Left ventricle myocardium inferior (tissue), 1 donor: ENCODE measurements at regions not wholly inside any gene's neighbourhood (a gene's known extent, or its start where the extent isn't known, plus 50 kb on each side); places are given as distances from the start of the nearest gene placed in this dataset.
A peak's percentile ranks its signal among the peaks of the same experiment; 100 is the strongest.
"Not testable (repeated sequence)": the region's sequence is repeated elsewhere in the genome, so short reads cannot be mapped to it uniquely, and the experiment has no call there.

Experiments
- DNase-seq: peaks from one replicate; pipeline ENCODE4 v3.0.0-alpha.2; 2020
- H3K27ac ChIP-seq: fragments of 200-600 bp; replicated peaks from 2 replicates; pipeline ENCODE4 v1.8.0; 2021
- H3K27me3 ChIP-seq: fragments of 200-600 bp; 2 replicates; pipeline ENCODE4 v1.8.0; 2021; ENCODE audit warnings: low read depth
- H3K36me3 ChIP-seq: fragments of 200-600 bp; 2 replicates; pipeline ENCODE4 v1.8.0; 2021
- H3K4me1 ChIP-seq: fragments of 200-600 bp; 2 replicates; pipeline ENCODE4 v1.8.0; 2021
- H3K4me3 ChIP-seq: fragments of 200-600 bp; 2 replicates; pipeline ENCODE4 v1.8.0; 2021; ENCODE audit warnings: mild to moderate bottlenecking, moderate library complexity
- H3K9me3 ChIP-seq: fragments of 200-600 bp; replicated peaks from 2 replicates; pipeline ENCODE4 v1.8.0; 2021
- CTCF ChIP-seq: fragments of 200-600 bp; IDR thresholded peaks from 2 replicates; pipeline ENCODE4 v1.8.0; 2021; ENCODE audit warnings: antibody characterized with exemption, mild to moderate bottlenecking, borderline replicate concordance
- intact Hi-C: fragments of 100-400 bp; cut with micrococcal nuclease; formaldehyde crosslinking; loops from one replicate; pipeline ENCODE4 v1.11.0; 2022
- donor health status: DM: no; HTN: yes; CAD: no; lungs with severe emphysema.

- Histone ChIP-seq H3K4me3 (no peak overlapping the region), H3K27me3 (no peaks in the 10 kb centered on the region), H3K27ac (no peak overlapping the region), H3K4me1 (no peaks in the 10 kb centered on the region), H3K36me3 (no peaks in the 10 kb centered on the region), H3K9me3 (no peaks in the 10 kb centered on the region)
- no peak for TF ChIP-seq CTCF
- intact Hi-C loops, result no loop called here
- DNase-seq, result no peak
Measured at GRCh38 chr7:66521675-66522074, 107.0 kb upstream of the KCTD7 start.

DNA sequence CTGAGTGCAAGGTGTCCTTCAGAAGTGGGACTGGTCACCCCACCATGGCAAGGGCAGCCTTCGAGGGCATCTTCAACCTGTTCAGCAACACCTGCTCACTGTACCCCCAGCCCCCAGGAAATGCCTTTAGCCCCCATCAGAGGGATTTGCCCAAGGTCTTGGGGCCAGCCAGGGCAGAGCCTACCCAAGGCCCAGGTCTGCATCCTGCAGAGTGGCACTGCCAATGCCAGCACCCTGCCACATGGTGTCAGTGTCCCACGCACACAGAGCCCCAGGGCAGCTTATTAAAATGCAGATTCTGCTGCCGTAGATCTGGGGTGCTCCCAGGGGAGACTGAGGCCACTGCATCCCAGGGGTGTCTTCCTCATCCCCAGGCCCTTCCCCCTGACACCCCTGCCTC, 106.2 kb upstream of the KCTD7 start:
- peak; percentile 50 for TF ChIP-seq CTCF
- intact Hi-C loops, result no loop called here
- DNase-seq, result no peak
- Histone ChIP-seq H3K4me1 (no peaks in the 10 kb centered on the region), H3K27ac (no peak overlapping the region), H3K36me3 (no peaks in the 10 kb centered on the region), H3K27me3 (no peaks in the 10 kb centered on the region), H3K9me3 (no peaks in the 10 kb centered on the region), H3K4me3 (no peak overlapping the region)

GRCh38 chr7:66523409-66523808, 105.3 kb upstream of the KCTD7 start:
- no peaks in the 10 kb centered on the region for H3K9me3 ChIP-seq
- DNase-seq, result no peak
- H3K27me3 ChIP-seq, result no peaks in the 10 kb centered on the region
- H3K4me1 ChIP-seq, result no peaks in the 10 kb centered on the region
- H3K36me3 ChIP-seq, result no peaks in the 10 kb centered on the region
- TF ChIP-seq CTCF, result no peak
- H3K4me3 ChIP-seq, result no peak overlapping the region
- H3K27ac ChIP-seq, result no peak overlapping the region
- intact Hi-C loops, result no loop called here

DNA sequence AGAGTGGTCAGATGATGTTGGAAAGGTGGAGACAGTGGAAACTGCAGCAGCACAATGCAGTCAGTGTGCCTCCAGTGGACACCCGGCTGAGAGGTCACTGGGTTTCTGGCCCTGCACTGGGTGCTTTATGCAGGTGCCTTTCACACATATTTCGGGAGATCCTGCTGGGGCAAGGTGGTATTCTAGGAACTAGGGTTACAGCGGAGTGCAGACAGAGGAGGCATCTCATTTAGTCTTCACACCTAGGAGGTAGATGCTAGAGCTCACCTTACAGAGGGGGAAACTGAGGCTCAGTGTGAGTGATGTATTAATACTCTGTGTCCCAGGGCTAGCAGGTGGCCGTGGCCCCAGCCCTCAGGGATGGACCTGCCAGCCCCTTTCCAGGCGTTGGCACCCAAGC, 103.9 kb upstream of the KCTD7 start:
- no peak for TF ChIP-seq CTCF
- Histone ChIP-seq H3K27me3 (no peaks in the 10 kb centered on the region), H3K27ac (no peak overlapping the region), H3K9me3 (no peaks in the 10 kb centered on the region), H3K4me3 (no peak overlapping the region), H3K4me1 (no peaks in the 10 kb centered on the region), H3K36me3 (peaks cover under 1% of the 10 kb centered on the region)
- no peak for DNase-seq
- intact Hi-C loops, result no loop called here

GRCh38 chr7:66526782-66527181, 101.9 kb upstream of the KCTD7 start:
- intact Hi-C loops, DNase-seq: not testable (repeated sequence)

GRCh38 chr7:66528652-66529051, 100.0 kb upstream of the KCTD7 start:
- no peaks in the 10 kb centered on the region for H3K9me3 ChIP-seq
- TF ChIP-seq CTCF, result no peak
- H3K36me3 ChIP-seq, result peaks cover 4% of the 10 kb centered on the region
- intact Hi-C loops, result no loop called here
- no peak for DNase-seq
- no peak overlapping the region for H3K27ac ChIP-seq
- no peak overlapping the region for H3K4me3 ChIP-seq
- no peaks in the 10 kb centered on the region for H3K27me3 ChIP-seq
- no peaks in the 10 kb centered on the region for H3K4me1 ChIP-seq

More at GRCh38 chr7:66526782-66527181, 101.9 kb upstream of the KCTD7 start:
- H3K4me3 ChIP-seq, H3K4me1 ChIP-seq, H3K27me3 ChIP-seq, H3K36me3 ChIP-seq, H3K9me3 ChIP-seq, H3K27ac ChIP-seq: not testable (repeated sequence)
